Hematopoietic multipotent progenitor cell (in vitro differentiated cells): ENCODE measurements at regions not wholly inside any gene's neighbourhood (a gene's known extent, or its start where the extent isn't known, plus 50 kb on each side); places are given as distances from the start of the nearest gene placed in this dataset.

Experiments
- DNase-seq, 3 donors: peaks; one replicate each; pipeline ENCODE4 v3.0.0-alpha.2; 2011 to 2015; ENCODE audit warnings: low read depth in 2 of 3, low spot score in 2 of 3

DNA sequence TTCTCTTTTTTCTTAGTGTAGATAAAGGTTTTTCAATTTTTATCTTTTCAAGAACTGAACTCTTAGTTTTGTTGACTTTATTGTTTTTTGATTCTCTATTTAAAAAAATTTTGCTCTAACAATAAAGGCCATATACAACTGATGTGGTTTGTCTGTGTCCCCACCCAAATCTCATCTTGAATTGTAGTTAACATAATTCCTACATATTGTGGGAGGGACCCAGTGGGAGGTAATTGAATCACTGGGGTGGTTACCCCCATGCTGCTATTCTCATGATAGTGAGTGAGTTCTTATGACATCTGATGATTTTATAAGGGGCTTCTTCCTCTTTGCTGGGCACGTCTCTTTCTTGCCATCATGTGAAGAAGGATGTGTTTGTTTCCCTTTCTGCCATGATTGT lies 199.8 kb downstream of the DHX35 start:
- DNase-seq, result no peak

DNA sequence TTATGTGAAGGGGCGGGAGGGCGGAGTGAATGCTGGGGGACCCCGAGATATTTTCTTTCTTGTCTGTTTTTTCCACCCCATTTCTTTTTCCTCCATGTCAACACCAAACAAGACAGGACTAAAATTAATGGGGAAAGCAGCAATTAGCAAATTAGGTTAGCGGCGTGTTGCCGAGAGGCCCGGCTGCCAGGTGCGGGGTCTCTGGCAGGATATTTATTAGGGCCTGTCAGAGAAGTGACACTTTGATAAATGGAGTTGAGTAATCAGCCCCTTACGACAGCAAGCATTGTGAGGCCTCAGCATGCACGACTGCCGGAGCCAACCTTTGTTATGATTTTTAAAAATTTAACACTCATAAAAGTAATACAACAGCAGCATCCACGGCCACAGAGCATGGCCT lies 193.8 kb downstream of the DHX35 start:
- DNase-seq, result peak in 1 of 3 donors; percentile 29

DNA sequence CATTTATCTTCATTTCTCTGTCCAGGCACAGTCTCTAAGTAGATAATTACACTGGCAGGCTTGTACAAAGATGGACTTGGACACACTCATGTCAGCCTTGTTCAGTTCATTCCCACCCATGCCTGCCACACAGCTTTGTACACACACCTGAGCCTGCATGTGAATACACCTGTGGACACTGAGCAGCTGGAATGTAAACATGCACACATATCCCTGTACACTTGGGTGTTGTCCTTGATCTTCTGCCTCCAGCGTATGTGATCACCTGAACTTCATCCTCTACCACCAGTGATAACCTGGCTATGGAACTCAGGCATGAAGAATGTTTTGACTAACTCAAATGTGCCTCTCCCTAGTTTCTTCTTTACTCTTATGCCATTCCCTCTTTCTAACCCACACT lies 190.6 kb downstream of the DHX35 start:
- no peak for DNase-seq

GRCh38 chr20:39152126-39152525 lies 190.0 kb downstream of the DHX35 start:
- DNase-seq, result no peak

DNA sequence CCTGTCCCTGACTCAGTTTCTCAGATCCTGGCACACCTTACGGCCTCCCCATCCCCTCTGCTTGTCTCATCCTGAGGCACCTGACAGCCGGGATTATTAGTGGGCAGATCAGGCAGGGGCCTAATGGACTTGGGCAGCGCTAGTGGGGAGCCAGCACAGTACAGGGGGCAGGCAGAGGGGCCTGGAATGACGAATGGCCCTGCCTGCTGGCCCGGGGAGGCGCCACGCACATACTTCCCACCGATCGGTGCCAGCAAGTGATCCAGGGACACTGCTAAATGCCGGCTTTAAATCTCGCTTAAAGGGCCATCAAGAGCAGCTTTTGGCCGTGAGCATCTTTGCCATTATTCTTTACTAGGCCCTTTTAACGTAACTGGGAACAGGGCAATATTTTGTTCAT lies 188.4 kb downstream of the DHX35 start:
- DNase-seq, result no peak

GRCh38 chr20:39146394-39146793 lies 184.2 kb downstream of the DHX35 start:
- DNase-seq, result no peak

DNA sequence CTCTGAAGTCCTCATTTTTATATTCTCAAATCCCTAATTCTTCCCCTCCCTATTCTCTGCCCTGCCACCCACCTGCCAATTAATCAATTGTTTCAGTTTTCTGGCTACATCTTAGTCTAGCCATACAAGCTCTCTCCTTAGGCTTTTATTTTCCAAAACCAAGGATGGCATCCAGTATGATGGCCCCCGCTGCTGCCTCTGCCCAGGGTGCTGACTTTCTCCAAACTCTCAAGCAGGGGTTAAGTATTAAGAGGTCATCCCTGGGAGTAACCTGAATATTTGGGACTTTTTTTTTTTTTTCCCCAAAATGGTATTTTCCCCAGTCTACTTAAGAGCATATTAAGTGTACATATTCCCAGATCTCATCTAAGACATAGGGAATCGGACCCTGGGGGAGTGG lies 183.8 kb downstream of the DHX35 start:
- no peak for DNase-seq

GRCh38 chr20:39144757-39145156 lies 182.6 kb downstream of the DHX35 start:
- no peak for DNase-seq

DNA sequence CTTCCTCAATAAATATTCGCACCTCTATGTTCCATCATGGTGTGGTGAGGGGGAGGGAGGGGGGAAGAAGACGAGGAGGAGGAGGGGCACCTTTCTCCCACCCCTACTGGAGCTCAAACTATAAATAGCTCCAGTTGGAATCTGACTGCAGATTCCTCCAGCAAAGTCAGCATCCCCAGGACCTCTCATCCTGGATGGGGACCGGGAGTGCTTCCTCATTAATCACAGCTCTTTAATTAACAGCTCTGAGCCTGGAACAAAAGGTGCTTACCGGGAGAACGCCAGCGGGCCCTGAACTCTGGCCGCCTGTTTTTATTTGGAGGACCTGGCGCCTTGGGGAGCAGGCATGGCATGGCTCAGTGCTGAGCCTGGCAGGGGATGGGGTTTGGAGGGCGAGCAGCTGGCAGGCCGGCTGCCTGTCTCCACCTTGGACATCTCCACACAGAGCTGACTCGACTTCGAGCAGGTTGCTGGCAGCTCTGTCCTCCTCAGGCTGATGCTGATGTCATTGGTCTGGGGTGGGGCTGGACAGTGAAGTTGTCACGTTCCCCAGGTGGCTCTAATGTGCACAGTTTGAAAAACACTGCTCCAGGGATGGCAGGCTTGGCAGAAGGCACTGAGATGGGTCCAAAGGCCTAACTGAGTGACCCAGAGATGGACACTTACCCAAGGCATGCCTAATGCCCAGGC lies 180.4 kb downstream of the DHX35 start:
- DNase-seq, result no peak

GRCh38 chr20:39137299-39137698 lies 175.2 kb downstream of the DHX35 start:
- DNase-seq, result no peak

DNA sequence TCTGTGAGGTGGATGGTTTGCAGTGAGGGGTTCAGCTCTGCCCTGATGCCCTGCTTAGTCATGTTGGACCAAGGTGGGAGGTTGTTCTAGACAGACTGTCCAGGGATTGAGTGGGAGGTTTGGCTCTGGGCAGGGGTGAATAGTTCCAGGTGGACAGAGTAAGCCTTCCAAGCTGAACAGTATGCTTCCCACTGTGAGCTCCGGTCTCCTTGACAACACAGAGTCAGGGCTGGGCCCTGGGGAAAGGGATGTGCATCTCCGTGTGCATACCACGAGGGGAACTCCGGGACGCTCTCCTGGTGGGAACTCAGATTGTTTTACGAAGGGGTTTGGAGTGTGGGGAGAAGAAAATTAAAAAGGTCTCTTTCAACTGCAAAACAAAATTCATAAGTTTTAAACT lies 174.7 kb downstream of the DHX35 start:
- no peak for DNase-seq

GRCh38 chr20:39135885-39136544 lies 173.9 kb downstream of the DHX35 start:
- no peak for DNase-seq

GRCh38 chr20:39133201-39133600 lies 171.1 kb downstream of the DHX35 start:
- DNase-seq, result no peak

DNA sequence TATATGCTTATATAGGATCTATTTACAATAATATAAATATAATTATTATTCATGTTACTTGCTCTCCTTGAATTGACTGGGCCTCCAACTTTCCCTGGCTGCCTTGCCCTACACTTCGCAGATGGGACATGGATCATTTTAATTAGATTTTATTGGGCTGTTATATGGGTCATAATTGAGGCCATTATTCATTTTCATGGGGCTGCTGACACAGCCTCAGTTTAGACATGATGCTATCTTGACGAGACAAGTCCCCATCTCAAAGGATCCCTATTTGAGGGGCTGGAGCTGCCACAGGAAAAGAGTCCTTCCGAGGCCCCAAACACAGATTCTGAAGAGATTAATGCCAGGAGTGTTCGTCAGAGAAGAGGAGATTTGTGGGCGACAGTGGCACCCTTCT lies 170.4 kb downstream of the DHX35 start:
- no peak for DNase-seq

- no peak for DNase-seq
Measured at GRCh38 chr20:39132093-39132492, 169.9 kb downstream of the DHX35 start.

- no peak for DNase-seq
Measured at GRCh38 chr20:39130627-39131026, 168.5 kb downstream of the DHX35 start.

DNA sequence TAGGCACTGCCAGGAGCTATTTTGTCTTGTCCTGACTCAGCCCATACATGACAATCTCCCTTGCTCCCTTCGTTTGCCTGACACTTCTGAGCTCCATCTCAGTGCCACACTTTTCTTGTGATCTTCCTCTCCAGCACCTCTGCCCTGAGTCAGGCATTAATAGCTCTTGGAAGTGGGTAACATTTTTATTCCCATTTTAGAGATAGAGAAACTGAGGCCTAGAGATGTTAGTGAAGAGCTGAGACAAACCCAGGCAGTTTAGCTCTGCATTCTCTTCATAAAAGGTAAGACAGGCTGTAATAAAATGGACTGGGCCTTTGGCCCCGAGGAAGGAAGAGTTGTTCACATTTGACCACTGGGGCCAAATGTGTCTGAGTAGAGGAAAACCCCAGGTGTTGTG lies 167.4 kb downstream of the DHX35 start:
- no peak for DNase-seq

GRCh38 chr20:39124064-39124463 lies 161.9 kb downstream of the DHX35 start:
- DNase-seq, result no peak

GRCh38 chr20:39123185-39123557 lies 161.0 kb downstream of the DHX35 start:
- DNase-seq, result no peak

GRCh38 chr20:39117491-39117890 lies 155.3 kb downstream of the DHX35 start:
- peak in 2 of 3 donors; percentile 8 to 26 for DNase-seq

- DNase-seq, result no peak
Measured at GRCh38 chr20:39116020-39116419, 153.9 kb downstream of the DHX35 start.

- DNase-seq, result peak in 2 of 3 donors; percentile 26 to 55
Measured at GRCh38 chr20:39112178-39112743, 150.1 kb downstream of the DHX35 start.
